Activated CD8-positive, alpha-beta memory T cell treated with anti-CD3 and anti-CD28 coated beads for 24 hours (primary cell): ENCODE measurements at regions not wholly inside any gene's neighbourhood (a gene's known extent, or its start where the extent isn't known, plus 50 kb on each side); places are given as distances from the start of the nearest gene placed in this dataset.
A peak's percentile ranks its signal among the peaks of the same experiment; 100 is the strongest.

Experiments
- DNase-seq: peaks from one replicate; pipeline ENCODE4 v3.0.0-alpha.2; 2020

GRCh38 chr11:19558189-19558986 lies 154.2 kb upstream of the NAV2 start:
- DNase-seq, result no peak

DNA sequence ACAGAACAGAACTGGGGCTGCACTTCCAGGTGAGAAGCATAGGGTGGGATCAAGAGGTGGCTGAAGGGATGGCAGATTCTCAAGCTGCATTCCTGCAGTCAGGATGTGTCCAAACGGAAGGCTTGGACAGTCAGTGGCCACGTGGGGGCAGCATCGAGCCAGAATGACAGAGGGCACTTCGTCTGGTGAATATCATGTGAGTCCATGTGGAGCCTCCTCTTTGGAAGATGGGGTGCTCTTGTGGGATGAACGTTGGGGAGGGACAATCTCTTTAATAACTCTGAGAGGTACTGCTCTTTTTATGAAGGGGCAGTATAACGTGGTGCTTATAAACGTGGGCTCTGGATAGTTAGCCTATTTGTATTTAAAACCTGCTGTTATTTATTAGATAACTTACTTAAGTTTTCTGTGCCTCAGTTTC lies 154.9 kb upstream of the NAV2 start:
- peak; percentile 87 for DNase-seq

GRCh38 chr11:19557185-19557584 lies 155.5 kb upstream of the NAV2 start:
- DNase-seq, result no peak

GRCh38 chr11:19555266-19555665 lies 157.4 kb upstream of the NAV2 start:
- no peak for DNase-seq

DNA sequence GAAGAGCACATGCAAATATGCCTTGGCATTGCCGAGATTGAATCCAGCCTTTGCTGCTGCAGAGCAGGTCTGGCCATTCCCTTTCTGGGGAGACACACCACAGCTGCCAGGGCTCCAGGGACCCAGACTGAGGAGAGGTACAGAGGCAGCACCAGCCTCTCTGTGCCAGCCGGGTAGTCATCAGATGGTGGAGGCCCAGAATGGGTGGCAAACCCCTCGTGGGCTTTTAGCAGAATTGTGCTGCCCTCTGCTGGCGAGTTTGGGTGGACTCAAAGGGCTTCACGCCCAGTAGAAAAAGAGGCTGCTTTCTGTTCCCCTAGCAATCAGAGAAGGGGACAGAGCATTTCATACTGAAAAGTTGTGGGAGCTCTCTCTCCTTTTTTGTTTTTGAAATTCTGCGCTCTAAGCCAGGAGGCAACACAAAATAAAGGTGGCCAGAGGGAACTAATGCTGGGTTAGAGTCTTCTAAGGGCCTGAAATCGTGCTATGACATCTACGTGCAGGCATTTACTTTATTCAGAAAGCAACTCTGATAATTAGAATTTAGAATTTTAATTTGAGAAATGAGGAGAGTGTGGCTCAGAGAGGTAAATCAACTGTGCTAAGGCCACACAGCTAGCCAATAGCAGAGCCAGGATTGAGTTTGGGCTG lies 158.8 kb upstream of the NAV2 start:
- peak; percentile 88 for DNase-seq

DNA sequence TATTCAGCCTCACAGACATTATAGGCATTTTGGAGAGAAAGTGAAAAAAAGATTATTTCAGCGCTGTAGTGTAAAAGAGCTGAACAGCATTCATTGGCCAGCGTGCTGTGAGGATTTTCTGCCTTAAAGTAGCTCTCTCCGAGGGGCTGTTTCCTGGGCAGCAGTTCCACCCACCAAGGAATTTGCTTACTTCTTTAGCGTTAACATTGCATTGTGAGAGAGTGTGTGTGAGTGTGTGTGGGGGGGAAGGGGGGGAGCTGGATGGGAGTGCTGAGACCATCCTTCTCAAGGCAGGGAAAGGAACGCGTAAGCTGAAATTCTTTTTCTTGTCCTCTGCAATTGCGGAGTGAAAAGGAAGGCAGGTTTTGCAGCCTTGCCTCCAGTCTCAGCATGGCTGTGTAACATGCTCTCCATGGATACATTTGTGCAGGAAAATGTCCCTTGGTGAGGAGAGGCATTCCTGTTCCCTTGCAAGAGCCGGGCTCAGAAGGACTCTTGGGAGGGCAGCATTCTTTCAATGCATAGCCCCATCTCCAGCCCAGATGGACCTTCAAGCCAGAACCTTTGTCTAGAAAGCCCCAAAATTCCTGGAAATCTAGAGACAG lies 159.9 kb upstream of the NAV2 start:
- no peak for DNase-seq

DNA sequence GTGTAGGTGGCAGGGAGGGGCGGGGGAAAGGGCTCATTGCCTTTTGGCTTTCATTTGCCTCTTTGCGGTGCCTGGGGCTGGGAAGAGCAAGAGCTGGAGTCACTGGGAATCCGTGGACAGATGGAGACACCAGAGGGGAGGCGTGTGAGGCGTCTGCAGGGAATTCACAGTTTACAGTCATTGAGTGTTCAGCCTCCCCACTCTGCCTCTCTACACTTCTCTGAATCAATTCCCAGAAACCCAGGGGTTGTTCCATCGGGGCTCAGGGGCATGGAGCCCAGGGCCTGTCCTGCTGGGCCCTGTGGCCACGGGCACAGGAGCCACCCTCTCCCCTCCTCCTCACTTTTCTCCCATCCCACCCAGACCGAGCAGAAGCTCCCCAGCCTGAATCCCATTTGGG lies 160.5 kb upstream of the NAV2 start:
- no peak for DNase-seq

- no peak for DNase-seq
Observed at GRCh38 chr11:19551457-19551856, 161.2 kb upstream of the NAV2 start.

GRCh38 chr11:19547044-19547443 lies 165.6 kb upstream of the NAV2 start:
- DNase-seq, result no peak

- no peak for DNase-seq
Observed at GRCh38 chr11:19546325-19546724, 166.3 kb upstream of the NAV2 start.

GRCh38 chr11:19541521-19542049 lies 171.1 kb upstream of the NAV2 start:
- no peak for DNase-seq

DNA sequence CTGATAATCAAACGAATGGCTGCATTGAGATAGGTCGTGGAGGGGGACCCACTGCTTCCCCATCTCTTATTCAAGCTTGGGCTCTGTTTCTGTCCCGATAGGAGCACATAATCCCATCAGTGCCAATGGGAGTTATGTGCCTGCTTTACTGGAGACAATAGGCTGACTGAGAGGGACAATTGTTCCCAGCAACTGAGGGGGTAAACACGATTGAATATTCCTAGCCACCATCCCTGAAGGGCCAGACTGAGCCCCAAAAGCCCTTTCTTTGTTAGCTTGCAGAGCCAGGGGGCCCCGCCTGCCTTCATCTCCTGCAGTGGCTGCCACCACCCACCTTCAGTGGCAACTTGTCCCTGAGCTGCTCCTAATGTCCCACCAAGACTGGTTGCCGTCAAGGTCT lies 172.8 kb upstream of the NAV2 start:
- DNase-seq, result no peak

DNA sequence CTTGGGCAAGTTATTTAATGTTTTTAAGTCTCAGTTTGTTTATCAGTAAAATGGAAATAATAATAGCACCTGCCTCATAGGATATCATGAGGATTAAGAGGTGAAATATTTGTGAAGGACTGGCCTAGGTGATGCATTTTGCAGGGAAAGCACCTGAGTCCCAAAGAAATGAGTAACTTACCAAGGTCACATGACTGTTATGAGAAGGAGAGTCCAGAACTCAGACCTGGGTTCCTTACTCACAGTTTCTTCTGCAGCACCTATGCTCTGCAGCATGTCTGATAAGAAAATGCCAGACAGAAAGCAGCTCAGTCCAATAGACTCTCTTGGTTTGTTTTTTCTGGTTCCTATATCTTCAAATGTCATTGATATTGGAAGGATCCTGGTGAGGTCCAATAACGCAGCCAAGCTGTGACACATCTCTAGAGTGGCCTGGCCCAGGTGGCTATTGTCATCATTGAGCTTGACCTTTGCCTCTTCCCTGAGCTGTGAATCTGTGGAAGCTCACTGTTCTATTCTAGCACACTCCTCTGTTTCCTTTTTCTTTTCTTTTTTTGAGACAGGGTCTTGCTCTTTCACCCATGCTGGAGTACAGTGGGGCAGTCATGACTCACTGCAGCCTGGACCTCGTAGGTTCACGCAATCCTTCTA lies 174.7 kb upstream of the NAV2 start:
- DNase-seq, result no peak

DNA sequence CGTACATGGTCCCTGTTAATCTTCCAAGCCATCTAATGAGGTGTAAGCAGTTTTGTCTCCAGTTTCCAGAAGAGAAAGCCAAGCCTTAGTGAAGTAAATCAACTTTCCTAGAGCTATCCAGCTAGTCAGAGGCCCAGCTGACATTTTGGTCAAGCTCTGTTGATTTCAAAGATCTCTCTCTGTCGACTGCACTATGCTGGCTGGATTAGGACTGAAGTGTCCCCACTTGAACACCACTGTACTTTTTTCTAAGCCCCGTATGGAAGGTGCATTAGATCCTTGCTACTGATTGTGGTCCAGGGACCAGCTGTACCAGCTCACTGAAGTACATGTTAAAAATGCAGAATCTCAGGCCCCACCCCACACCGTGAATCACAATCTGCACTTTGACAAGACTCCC lies 176.5 kb upstream of the NAV2 start:
- DNase-seq, result no peak

DNA sequence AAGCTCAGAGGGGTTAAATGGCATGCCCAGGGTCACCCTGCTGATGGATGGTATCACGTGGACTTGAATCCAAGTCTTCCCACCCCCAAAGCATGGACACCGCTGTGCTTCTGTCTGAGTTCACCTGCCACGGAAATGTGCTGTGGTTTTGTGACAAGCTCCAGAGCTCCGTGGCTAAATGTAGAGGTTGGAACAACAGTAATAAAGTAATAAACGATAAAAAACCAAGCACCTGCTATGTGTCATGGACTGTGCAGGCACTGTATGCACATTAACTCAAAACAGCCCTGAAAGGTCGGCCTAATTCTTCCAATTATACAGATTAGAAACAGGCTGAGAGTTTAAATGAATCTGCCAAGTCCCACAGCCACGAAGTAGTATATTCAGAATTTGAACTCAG lies 182.1 kb upstream of the NAV2 start:
- DNase-seq, result no peak

DNA sequence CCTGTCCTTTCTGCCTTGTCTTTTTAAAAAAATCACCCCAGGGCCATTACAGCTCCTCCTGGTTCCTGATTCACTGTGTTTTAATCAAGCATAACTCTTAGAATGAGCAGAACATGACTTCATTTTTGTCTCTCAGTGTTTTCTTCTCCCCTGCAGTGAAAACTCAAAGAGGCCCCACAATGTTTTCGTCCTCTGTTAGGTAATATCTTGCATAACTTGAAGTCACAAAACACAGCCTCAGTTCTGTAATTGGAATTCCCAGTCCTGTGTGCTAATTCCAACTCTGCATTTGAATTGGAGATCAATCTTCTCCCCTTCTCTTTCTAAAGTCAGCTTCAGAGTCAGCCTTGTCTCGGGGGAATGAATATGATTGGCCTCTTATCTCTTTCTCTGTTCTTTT lies 186.5 kb upstream of the NAV2 start:
- no peak for DNase-seq

DNA sequence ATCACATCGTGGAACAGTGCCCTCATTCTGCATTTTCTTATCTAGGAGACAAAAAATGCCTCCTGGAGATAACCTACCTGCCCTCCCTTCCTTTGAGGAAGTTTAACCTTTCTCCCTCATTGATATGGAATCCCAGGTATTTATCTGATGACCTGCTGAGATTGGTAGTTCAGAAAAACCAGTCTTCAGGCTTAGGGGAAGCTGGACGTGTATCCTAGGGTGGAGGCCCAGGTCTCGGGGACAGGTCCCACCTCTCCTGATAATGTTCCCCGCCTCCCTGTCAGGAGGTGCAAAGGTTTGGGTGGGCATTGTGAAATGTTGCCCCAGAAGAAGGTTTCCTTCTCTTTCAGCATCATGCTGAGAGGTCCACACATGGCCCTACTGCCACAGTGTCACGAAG lies 186.9 kb upstream of the NAV2 start:
- DNase-seq, result no peak

GRCh38 chr11:19525276-19525675 lies 187.4 kb upstream of the NAV2 start:
- no peak for DNase-seq

- DNase-seq, result no peak
Observed at GRCh38 chr11:19524171-19524671, 188.4 kb upstream of the NAV2 start.

- DNase-seq, result no peak
Observed at GRCh38 chr11:19520681-19521080, 192.0 kb upstream of the NAV2 start.

GRCh38 chr11:19519912-19520641 lies 192.6 kb upstream of the NAV2 start:
- DNase-seq, result no peak

DNA sequence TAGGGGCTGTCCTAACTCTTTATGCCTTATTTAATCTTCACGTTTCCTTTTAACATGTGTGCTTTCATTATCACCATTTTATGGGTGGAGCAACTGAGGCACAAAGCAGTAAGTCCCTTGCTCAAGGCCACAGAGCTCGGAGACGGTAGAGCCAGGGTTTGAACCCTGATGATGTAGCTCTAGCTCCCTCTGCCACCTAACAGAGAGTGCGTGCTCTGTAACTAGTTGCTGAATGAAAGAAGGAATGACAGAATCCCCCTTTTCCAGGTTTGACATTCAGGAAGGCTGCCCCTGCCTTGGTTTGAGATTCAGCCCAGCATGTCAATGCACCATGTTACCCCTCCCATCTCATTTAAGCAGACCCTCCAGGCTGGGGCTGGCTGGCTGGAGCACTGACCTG lies 193.3 kb upstream of the NAV2 start:
- DNase-seq, result no peak

GRCh38 chr11:19513253-19513652 lies 199.4 kb upstream of the NAV2 start:
- no peak for DNase-seq
